ENCODE measurements at regions not wholly inside any gene's neighbourhood (a gene's known extent, or its start where the extent isn't known, plus 50 kb on each side); places are given as distances from the start of the nearest gene placed in this dataset.

DNA sequence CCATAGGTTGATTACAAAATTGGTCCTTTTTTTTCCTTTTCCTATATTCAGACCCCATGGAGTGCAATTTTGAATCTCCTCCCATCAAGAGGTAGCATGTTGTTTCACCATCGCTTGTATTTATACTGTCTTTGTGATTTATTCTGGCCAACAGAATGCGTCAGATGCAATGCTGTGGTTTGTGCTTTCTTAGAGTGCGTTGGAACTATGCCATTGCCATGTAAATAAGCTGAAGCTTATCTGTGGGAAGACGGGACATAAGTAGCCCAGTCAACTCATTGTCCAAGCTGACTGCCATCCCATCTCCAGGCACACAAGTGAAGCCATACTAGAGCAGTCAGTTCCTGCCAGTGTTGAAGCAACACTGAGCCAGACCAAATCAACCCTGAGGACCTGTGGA is 1339.3 kb upstream of the GOT2 start:
- TF ChIP-seq, protein P1, sequence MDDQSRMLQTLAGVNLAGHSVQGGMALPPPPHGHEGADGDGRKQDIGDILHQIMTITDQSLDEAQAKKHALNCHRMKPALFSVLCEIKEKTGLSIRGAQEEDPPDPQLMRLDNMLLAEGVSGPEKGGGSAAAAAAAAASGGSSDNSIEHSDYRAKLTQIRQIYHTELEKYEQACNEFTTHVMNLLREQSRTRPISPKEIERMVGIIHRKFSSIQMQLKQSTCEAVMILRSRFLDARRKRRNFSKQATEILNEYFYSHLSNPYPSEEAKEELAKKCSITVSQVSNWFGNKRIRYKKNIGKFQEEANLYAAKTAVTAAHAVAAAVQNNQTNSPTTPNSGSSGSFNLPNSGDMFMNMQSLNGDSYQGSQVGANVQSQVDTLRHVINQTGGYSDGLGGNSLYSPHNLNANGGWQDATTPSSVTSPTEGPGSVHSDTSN (IDR thresholded peaks at IDR 0.05) = no peak
- TF ChIP-seq POLR2A (IDR thresholded peaks at IDR 0.05; ENCODE audit: low read length) = no peak
- TF ChIP-seq, protein P2, sequence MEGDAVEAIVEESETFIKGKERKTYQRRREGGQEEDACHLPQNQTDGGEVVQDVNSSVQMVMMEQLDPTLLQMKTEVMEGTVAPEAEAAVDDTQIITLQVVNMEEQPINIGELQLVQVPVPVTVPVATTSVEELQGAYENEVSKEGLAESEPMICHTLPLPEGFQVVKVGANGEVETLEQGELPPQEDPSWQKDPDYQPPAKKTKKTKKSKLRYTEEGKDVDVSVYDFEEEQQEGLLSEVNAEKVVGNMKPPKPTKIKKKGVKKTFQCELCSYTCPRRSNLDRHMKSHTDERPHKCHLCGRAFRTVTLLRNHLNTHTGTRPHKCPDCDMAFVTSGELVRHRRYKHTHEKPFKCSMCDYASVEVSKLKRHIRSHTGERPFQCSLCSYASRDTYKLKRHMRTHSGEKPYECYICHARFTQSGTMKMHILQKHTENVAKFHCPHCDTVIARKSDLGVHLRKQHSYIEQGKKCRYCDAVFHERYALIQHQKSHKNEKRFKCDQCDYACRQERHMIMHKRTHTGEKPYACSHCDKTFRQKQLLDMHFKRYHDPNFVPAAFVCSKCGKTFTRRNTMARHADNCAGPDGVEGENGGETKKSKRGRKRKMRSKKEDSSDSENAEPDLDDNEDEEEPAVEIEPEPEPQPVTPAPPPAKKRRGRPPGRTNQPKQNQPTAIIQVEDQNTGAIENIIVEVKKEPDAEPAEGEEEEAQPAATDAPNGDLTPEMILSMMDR (IDR thresholded peaks at IDR 0.05) = no peak
- TF ChIP-seq, protein P3, sequence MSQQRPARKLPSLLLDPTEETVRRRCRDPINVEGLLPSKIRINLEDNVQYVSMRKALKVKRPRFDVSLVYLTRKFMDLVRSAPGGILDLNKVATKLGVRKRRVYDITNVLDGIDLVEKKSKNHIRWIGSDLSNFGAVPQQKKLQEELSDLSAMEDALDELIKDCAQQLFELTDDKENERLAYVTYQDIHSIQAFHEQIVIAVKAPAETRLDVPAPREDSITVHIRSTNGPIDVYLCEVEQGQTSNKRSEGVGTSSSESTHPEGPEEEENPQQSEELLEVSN (IDR thresholded peaks at IDR 0.05; ENCODE audit: borderline replicate concordance, low read depth) = no peak
- TF ChIP-seq CBX2 (IDR thresholded peaks at IDR 0.05; ENCODE audit: borderline replicate concordance, low read depth) = no peak
- no peak for TF ChIP-seq MAZ (IDR thresholded peaks at IDR 0.05; ENCODE audit: borderline replicate concordance, low read depth, low read length)
- no peak for TF ChIP-seq HOXB5 (CRISPR knock-in tag; IDR thresholded peaks at IDR 0.05)
- TF ChIP-seq ZFP36 (IDR thresholded peaks at IDR 0.05; ENCODE audit: borderline replicate concordance, partially characterized antibody) = no peak
- TF ChIP-seq SMC3 (IDR thresholded peaks at IDR 0.05) = no peak
- TF ChIP-seq, protein P4, sequence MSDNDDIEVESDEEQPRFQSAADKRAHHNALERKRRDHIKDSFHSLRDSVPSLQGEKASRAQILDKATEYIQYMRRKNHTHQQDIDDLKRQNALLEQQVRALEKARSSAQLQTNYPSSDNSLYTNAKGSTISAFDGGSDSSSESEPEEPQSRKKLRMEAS (IDR thresholded peaks at IDR 0.05) = no peak
- no peak for TF ChIP-seq RFX5 (IDR thresholded peaks at IDR 0.05)
- no peak for TF ChIP-seq RCOR1 (IDR thresholded peaks at IDR 0.05; ENCODE audit: low read depth, low read length)
- no peak for TF ChIP-seq HOXA7 (CRISPR knock-in tag; IDR thresholded peaks at IDR 0.05)
